GM15510 (cell line): ENCODE measurements at regions not wholly inside any gene's neighbourhood (a gene's known extent, or its start where the extent isn't known, plus 50 kb on each side); places are given as distances from the start of the nearest gene placed in this dataset.

Experiments
- POLR2A ChIP-seq: IDR thresholded peaks from 3 replicates; pipeline ENCODE4 v1.6.1; 2011; ENCODE audit warnings: borderline replicate concordance; ENCODE audit not compliant: insufficient read length; ENCODE audit errors: extremely low read depth

DNA sequence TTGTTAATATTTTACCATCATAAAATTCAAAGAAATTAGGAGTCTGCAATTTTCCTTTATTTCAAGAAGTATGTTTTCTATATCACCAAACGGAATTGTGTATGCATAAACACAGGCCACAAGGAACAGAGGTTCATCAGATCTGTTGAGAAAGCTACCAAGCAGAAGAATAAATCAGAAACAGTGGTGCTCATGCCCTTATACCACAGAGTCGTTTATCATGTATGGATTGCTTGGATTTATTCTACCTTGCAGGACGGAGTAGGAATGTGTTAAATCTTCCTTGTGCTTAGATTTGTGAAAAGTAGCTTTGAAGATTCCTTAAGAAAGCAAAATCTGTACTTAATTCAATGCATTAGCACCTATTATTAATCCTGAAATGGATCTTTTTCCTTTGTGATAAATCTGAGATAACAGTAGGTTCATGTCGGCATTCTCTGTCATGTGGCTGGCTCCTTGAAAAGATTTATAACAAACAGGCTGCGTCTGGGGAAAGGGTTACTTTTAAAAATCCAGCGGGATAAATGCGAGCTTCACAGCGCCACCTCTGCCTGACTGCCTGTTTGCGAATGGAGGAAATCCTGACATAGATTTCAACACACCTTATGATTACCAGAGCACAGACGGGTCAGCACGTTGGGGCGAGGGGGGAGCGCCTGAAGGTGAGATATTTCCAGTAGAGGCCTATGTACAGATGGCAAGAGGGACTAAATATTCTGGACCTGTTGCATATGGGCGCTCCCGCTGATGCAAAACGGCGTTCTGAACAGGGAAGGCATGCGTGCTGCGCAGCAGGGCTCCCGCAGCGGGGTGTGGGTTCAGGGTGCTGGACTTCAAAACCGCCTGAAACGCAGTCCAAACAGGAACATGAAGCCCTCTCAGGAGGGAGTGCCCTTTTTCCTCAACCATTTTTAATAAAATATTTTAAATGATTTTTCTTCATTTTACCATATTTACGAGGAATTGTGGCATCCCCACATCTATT is 445.5 kb upstream of the SGCG start:
- TF ChIP-seq POLR2A: no peak

- TF ChIP-seq POLR2A: no peak
Measured at GRCh38 chr13:22736084-22736767, 444.6 kb upstream of the SGCG start.

- no peak for TF ChIP-seq POLR2A
Measured at GRCh38 chr13:22736768-22737092, 444.0 kb upstream of the SGCG start.

DNA sequence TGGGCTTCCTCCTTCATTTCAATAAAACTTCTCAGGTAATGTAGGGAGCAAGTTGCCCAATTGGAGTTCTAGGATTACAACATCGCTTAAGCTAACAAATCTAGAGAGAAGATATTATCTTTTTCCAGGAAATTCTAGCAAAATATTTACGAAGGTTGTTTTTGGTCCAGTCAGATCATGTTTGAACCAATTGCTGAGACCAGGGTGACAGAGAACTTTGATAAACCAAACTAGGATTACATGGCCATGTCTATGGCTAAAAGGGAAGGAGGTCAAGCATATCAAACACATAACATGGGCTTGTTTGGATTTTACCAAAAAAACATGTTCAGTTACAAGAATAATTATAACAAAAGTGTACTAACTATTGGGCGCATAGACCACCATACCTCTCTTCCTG is 442.4 kb upstream of the SGCG start:
- TF ChIP-seq POLR2A: no peak

DNA sequence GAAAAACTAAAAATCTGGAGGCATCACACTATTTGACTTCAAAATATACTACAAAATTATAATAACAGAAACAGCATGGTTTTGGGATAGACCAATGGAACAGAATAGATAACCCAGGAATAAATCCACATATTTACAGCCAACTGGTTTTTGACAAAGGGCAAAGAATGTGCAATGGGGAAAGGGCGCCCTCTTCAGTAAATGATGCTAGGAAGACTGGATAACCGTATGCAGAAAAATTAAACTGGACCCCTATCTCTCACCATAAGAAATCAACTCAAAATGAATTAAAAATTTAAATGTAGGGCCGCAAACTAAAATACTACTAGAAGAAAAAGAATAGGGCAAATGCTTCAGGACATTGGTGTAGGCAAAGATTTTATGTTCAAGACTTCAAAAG is 440.5 kb upstream of the SGCG start:
- no peak for TF ChIP-seq POLR2A

- TF ChIP-seq POLR2A: no peak
Measured at GRCh38 chr13:22744688-22745452, 435.9 kb upstream of the SGCG start.

- no peak for TF ChIP-seq POLR2A
Measured at GRCh38 chr13:22748866-22749577, 431.8 kb upstream of the SGCG start.

- no peak for TF ChIP-seq POLR2A
Measured at GRCh38 chr13:22749626-22750025, 431.2 kb upstream of the SGCG start.

DNA sequence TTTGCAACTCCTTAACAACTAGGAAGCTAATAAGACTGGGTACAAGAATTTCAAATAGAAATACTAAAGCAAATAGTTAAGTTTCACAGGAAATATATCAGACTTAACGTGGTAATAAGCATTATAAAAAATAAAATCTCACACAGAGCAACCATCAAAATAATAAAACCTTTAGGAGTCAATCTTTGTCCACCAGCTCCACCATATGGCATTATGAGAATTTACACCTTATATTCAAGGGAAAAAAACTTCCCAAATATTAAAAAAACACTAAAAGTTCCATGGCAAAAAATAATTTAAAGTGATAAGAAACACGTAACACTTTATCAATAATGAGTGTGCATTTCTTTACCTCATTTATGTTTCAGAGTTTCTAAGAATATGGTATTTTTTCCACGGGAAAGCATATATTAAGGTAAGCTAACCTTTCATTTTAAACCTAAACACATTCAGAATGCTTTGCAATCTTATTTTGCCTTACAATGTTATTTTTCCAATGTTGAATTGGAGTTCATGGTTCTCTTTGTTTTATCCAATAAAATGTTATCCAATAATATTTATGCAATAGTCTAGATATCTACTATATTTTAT is 423.2 kb upstream of the SGCG start:
- no peak for TF ChIP-seq POLR2A

DNA sequence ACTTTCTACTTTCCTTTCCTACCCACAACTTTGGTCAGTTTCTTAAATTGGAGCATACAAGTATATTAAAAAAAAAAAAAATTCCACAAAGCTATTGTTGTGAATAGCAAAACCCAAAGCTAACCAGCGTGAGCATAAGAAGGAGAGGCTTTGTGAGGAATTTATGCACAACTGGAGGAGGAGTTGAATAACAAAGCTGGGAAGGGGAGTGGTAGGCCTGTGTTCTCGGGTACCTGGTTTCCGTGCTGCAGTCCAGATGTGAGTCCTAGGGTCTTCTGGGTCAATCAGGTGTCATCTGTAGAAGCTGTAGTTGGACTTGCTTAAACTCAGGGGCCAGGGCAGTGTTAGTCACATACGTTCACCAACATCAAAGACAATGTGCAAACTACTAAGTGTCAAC is 422.5 kb upstream of the SGCG start:
- no peak for TF ChIP-seq POLR2A

DNA sequence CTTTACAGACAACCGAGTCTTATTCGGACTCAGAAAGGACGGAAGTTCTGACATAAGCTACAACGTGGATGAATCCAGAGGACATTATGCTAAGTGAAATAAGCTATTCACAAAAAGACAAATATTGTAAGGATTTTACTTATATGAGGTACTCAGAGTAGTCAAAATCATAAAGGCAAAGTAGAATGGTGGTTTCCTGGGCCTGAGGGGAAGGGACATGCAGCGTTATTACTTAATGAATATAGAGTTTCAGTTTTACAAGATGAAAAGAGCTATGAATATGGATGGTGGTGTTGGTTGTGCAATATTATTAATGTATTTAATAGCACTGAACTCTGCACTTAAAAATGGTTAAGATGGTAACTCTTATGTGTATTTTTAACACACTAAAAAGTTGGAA is 419.1 kb upstream of the SGCG start:
- TF ChIP-seq POLR2A: no peak

GRCh38 chr13:22765547-22765946 is 415.2 kb upstream of the SGCG start:
- TF ChIP-seq POLR2A: no peak

- TF ChIP-seq POLR2A: no peak
Measured at GRCh38 chr13:22770891-22771290, 409.9 kb upstream of the SGCG start.

DNA sequence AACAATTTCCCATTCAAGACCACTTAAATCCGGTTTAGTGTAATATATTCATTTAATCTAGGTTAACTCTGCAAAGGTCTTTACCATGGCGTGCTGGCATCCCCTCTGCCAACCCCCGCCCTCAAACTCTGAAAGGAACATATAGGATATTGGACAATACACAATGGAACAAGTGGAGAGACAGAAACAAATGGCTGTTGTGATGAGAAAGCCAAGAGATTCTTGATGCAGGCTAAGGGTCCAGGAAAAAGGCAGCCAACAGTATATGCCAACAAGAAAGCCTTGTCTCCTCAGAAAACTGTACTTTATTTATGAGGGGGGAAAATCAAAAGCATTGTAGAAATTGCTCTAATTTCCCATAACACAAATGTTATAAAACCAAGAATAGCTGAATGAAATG is 407.3 kb upstream of the SGCG start:
- TF ChIP-seq POLR2A: no peak

DNA sequence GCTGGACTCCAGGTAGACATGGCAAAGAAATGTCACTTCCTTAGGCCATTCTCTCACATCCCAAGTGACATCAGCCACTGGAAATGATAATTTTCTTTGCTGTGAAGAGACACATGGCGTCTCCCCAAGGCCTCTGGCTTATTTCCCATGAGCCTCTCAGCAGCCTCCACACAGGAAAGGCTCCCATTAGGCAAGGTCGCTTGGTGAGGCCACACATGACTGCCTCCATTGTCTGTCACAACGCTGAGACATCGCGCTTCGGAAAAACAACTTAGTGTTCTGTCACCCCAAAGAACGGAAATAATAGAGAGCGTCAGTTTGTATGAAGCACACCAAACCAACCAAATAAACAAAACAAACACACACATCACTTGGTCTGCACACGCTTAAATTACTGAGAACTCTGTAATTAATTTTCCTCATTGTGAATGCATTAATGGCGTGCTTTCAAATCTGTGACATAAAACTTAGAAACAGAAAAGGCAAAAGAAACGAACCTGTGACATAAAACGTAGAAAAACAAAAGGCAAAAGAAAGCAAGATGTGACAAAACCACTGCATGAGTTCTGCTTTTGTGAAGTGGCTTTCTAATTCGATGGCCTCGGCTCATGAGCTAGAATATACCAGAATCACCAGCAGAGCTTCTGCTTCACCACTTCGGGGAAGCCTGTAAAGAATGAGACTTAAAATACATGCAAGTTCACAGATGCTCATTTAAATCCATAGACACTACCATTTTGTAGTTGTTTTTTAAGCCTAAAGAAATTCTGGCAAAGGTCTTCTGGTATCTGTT is 404.2 kb upstream of the SGCG start:
- no peak for TF ChIP-seq POLR2A
